Karpas-422 (cell line): ENCODE measurements at regions not wholly inside any gene's neighbourhood (a gene's known extent, or its start where the extent isn't known, plus 50 kb on each side); places are given as distances from the start of the nearest gene placed in this dataset.
A peak's percentile ranks its signal among the peaks of the same experiment; 100 is the strongest.

Experiments
- DNase-seq: peaks from one replicate; pipeline ENCODE4 v3.0.0-alpha.2; 2015
- H2AFZ ChIP-seq: fragments of 200-600 bp; sonication (generic); 2 replicates; pipeline ENCODE4 v1.6.1; 2014; ENCODE audit warnings: antibody characterized with exemption, low read length, mixed read lengths
- H3K27ac ChIP-seq: fragments of 200-600 bp; sonication (generic); 2 replicates; pipeline ENCODE4 v1.5.1; 2014; ENCODE audit warnings: mild to moderate bottlenecking, low read length, moderate library complexity
- H3K27me3 ChIP-seq: fragments of 200-600 bp; sonication (generic); 2 replicates; pipeline ENCODE4 v1.6.1; 2014; ENCODE audit warnings: low read length, mixed read lengths
- H3K36me3 ChIP-seq: fragments of 200-600 bp; sonication (generic); 2 replicates; pipeline ENCODE4 v1.6.1; 2014; ENCODE audit warnings: low read length, mixed read lengths; ENCODE audit not compliant: insufficient read depth
- H3K4me1 ChIP-seq: fragments of 200-600 bp; sonication (generic); 2 replicates; pipeline ENCODE4 v1.6.1; 2014; ENCODE audit warnings: mild to moderate bottlenecking, low read length, mixed read lengths
- H3K4me2 ChIP-seq: fragments of 200-600 bp; sonication (generic); 2 replicates; pipeline ENCODE4 v1.6.1; 2014; ENCODE audit warnings: low read length, low read depth, mild to moderate bottlenecking; ENCODE audit not compliant: poor library complexity, severe bottlenecking
- H3K4me3 ChIP-seq: fragments of 200-600 bp; sonication (generic); 2 replicates; pipeline ENCODE4 v1.5.1; 2014; ENCODE audit warnings: mild to moderate bottlenecking, antibody characterized with exemption, low read length, mixed read lengths
- H3K79me2 ChIP-seq: fragments of 200-600 bp; sonication (generic); 2 replicates; pipeline ENCODE4 v1.6.1; 2014; ENCODE audit warnings: mild to moderate bottlenecking, low read length, mixed read lengths
- H3K9ac ChIP-seq: fragments of 200-600 bp; sonication (generic); 2 replicates; pipeline ENCODE4 v1.6.0; 2014; ENCODE audit warnings: low read length
- H3K9me2 ChIP-seq: fragments of 200-600 bp; sonication (generic), shearing (Covaris generic); replicated peaks from 2 replicates; pipeline ENCODE4 v1.6.0; 2014; ENCODE audit warnings: mild to moderate bottlenecking, low read length, moderate library complexity; ENCODE audit not compliant: insufficient read depth
- H3K9me3 ChIP-seq: fragments of 300-700, 200-600 bp; sonication (generic); 2 replicates; pipeline ENCODE4 v1.6.1; 2014; ENCODE audit warnings: low read length, mixed read lengths
- H4K20me1 ChIP-seq: fragments of 200-600 bp; sonication (generic); 2 replicates; pipeline ENCODE4 v1.6.1; 2014; ENCODE audit warnings: mild to moderate bottlenecking, antibody characterized with exemption, low read length, low read depth; ENCODE audit not compliant: insufficient read depth

- H3K36me3 ChIP-seq: no peaks in the 10 kb centered on the region
- H2AFZ ChIP-seq: no peak overlapping the region
- no peaks in the 10 kb centered on the region for H3K27me3 ChIP-seq
- peak; percentile 26 for DNase-seq
- H3K4me2 ChIP-seq: no peak overlapping the region
- peaks cover 9% of the 10 kb centered on the region for H3K4me1 ChIP-seq
- no peak overlapping the region for H3K4me3 ChIP-seq
- no peaks in the 10 kb centered on the region for H4K20me1 ChIP-seq
- H3K9ac ChIP-seq: no peak overlapping the region
- H3K9me2 ChIP-seq: no peaks in the 10 kb centered on the region
- H3K9me3 ChIP-seq: no peaks in the 10 kb centered on the region
- no peak overlapping the region for H3K27ac ChIP-seq
- H3K79me2 ChIP-seq: no peaks in the 10 kb centered on the region
Observed at GRCh38 chr7:69025249-69025648, 573.0 kb upstream of the AUTS2 start.

- Histone ChIP-seq H3K4me3 (no peak overlapping the region), H3K36me3 (no peaks in the 10 kb centered on the region), H3K9ac (no peak overlapping the region), H3K4me1 (no peaks in the 10 kb centered on the region), H3K79me2 (no peaks in the 10 kb centered on the region), H3K9me2 (no peaks in the 10 kb centered on the region), H2AFZ (no peak overlapping the region), H3K9me3 (no peaks in the 10 kb centered on the region), H3K27me3 (no peaks in the 10 kb centered on the region), H3K4me2 (no peak overlapping the region), H3K27ac (no peak overlapping the region), H4K20me1 (no peaks in the 10 kb centered on the region)
- DNase-seq: no peak
Observed at GRCh38 chr7:69032848-69033247, 565.4 kb upstream of the AUTS2 start.

- Histone ChIP-seq H3K79me2 (no peaks in the 10 kb centered on the region), H3K4me2 (no peak overlapping the region), H2AFZ (no peak overlapping the region), H3K9ac (no peak overlapping the region), H3K4me3 (no peak overlapping the region), H3K27ac (no peak overlapping the region), H3K9me2 (no peaks in the 10 kb centered on the region), H3K27me3 (no peaks in the 10 kb centered on the region), H3K4me1 (no peaks in the 10 kb centered on the region), H4K20me1 (no peaks in the 10 kb centered on the region), H3K36me3 (no peaks in the 10 kb centered on the region), H3K9me3 (no peaks in the 10 kb centered on the region)
- peak; percentile 6 for DNase-seq
Observed at GRCh38 chr7:69035826-69036225, 562.4 kb upstream of the AUTS2 start.

GRCh38 chr7:69036301-69036700, 562.0 kb upstream of the AUTS2 start:
- Histone ChIP-seq H3K79me2 (no peaks in the 10 kb centered on the region), H3K9me3 (no peaks in the 10 kb centered on the region), H3K27me3 (no peaks in the 10 kb centered on the region), H2AFZ (no peak overlapping the region), H3K9me2 (no peaks in the 10 kb centered on the region), H3K4me1 (no peaks in the 10 kb centered on the region), H3K36me3 (no peaks in the 10 kb centered on the region), H3K4me3 (no peak overlapping the region), H3K9ac (no peak overlapping the region), H3K27ac (no peak overlapping the region), H4K20me1 (no peaks in the 10 kb centered on the region), H3K4me2 (no peak overlapping the region)
- DNase-seq: peak; percentile 23

GRCh38 chr7:69038915-69039314, 559.4 kb upstream of the AUTS2 start:
- no peaks in the 10 kb centered on the region for H3K36me3 ChIP-seq
- DNase-seq: no peak
- H2AFZ ChIP-seq: no peak overlapping the region
- no peaks in the 10 kb centered on the region for H3K4me1 ChIP-seq
- peaks cover 6% of the 10 kb centered on the region; the same call in 1 of the 2 replicates for H3K27me3 ChIP-seq
- no peak overlapping the region for H3K4me3 ChIP-seq
- no peak overlapping the region for H3K4me2 ChIP-seq
- no peak overlapping the region for H3K9ac ChIP-seq
- H3K9me3 ChIP-seq: peaks cover 5% of the 10 kb centered on the region
- no peaks in the 10 kb centered on the region for H3K9me2 ChIP-seq
- H3K27ac ChIP-seq: no peak overlapping the region
- no peaks in the 10 kb centered on the region for H4K20me1 ChIP-seq
- no peaks in the 10 kb centered on the region for H3K79me2 ChIP-seq

- peak; percentile 40 for DNase-seq
- no peaks in the 10 kb centered on the region for H3K79me2 ChIP-seq
- H3K9me3 ChIP-seq: peaks cover 14% of the 10 kb centered on the region
- no peaks in the 10 kb centered on the region for H3K4me1 ChIP-seq
- peaks cover 6% of the 10 kb centered on the region; the same call in 1 of the 2 replicates for H3K27me3 ChIP-seq
- no peak overlapping the region for H2AFZ ChIP-seq
- H3K4me3 ChIP-seq: no peak overlapping the region
- H4K20me1 ChIP-seq: no peaks in the 10 kb centered on the region
- no peaks in the 10 kb centered on the region for H3K36me3 ChIP-seq
- H3K27ac ChIP-seq: no peak overlapping the region
- H3K9me2 ChIP-seq: no peaks in the 10 kb centered on the region
- H3K9ac ChIP-seq: no peak overlapping the region
- no peak overlapping the region for H3K4me2 ChIP-seq
Observed at GRCh38 chr7:69042138-69042537, 556.1 kb upstream of the AUTS2 start.

GRCh38 chr7:69047151-69047754, 551.0 kb upstream of the AUTS2 start:
- Histone ChIP-seq H3K9ac (no peak overlapping the region), H3K4me1 (peaks cover 7% of the 10 kb centered on the region), H3K9me2 (no peaks in the 10 kb centered on the region), H3K79me2 (no peaks in the 10 kb centered on the region), H3K4me2 (no peak overlapping the region), H3K9me3 (peaks cover 11% of the 10 kb centered on the region), H4K20me1 (no peaks in the 10 kb centered on the region), H3K4me3 (no peak overlapping the region), H3K27ac (no peak overlapping the region), H2AFZ (no peak overlapping the region), H3K27me3 (peaks cover 4% of the 10 kb centered on the region; the same call in 1 of the 2 replicates), H3K36me3 (no peaks in the 10 kb centered on the region)
- DNase-seq: no peak

- no peak overlapping the region for H3K27ac ChIP-seq
- H3K9ac ChIP-seq: no peak overlapping the region
- H3K4me1 ChIP-seq: peaks cover 7% of the 10 kb centered on the region
- H3K79me2 ChIP-seq: no peaks in the 10 kb centered on the region
- peaks cover 5% of the 10 kb centered on the region for H3K9me3 ChIP-seq
- H4K20me1 ChIP-seq: no peaks in the 10 kb centered on the region
- no peak overlapping the region for H2AFZ ChIP-seq
- DNase-seq: no peak
- H3K36me3 ChIP-seq: no peaks in the 10 kb centered on the region
- no peak overlapping the region for H3K4me2 ChIP-seq
- no peak overlapping the region for H3K4me3 ChIP-seq
- no peaks in the 10 kb centered on the region for H3K27me3 ChIP-seq
- no peaks in the 10 kb centered on the region for H3K9me2 ChIP-seq
Observed at GRCh38 chr7:69049326-69049725, 548.9 kb upstream of the AUTS2 start.
